ENCODE measurements at regions not wholly inside any gene's neighbourhood (a gene's known extent, or its start where the extent isn't known, plus 50 kb on each side); places are given as distances from the start of the nearest gene placed in this dataset.

- TF ChIP-seq CTCF (IDR thresholded peaks at IDR 0.05; ENCODE audit: borderline replicate concordance, control extremely low read depth, extremely low read depth, insufficient read depth, missing control alignments): no peak
- no peak for DNase-seq (ENCODE audit: low spot score)
- in situ Hi-C loops (cut with MboI; ENCODE audit: low sequenced_read_pairs, unreplicated experiment): no loop called here
These were observed 336.3 kb downstream of the SLITRK6 start for GRCh38 chr13:85462792-85463425.

- no peak for DNase-seq (ENCODE audit: low spot score)
- no peak for TF ChIP-seq CTCF (IDR thresholded peaks at IDR 0.05; ENCODE audit: borderline replicate concordance, control extremely low read depth, extremely low read depth, insufficient read depth, missing control alignments)
- in situ Hi-C loops (cut with MboI; ENCODE audit: low sequenced_read_pairs, unreplicated experiment): no loop called here
These were observed 337.6 kb downstream of the SLITRK6 start for GRCh38 chr13:85461621-85462020.

- DNase-seq (ENCODE audit: low spot score): no peak
- TF ChIP-seq CTCF (IDR thresholded peaks at IDR 0.05; ENCODE audit: borderline replicate concordance, control extremely low read depth, extremely low read depth, insufficient read depth, missing control alignments): no peak
- in situ Hi-C loops (cut with MboI; ENCODE audit: low sequenced_read_pairs, unreplicated experiment): no loop called here
These were observed 353.7 kb downstream of the SLITRK6 start for GRCh38 chr13:85445534-85445933.

- in situ Hi-C loops (cut with MboI; ENCODE audit: low sequenced_read_pairs, unreplicated experiment): no loop called here
- TF ChIP-seq CTCF (IDR thresholded peaks at IDR 0.05; ENCODE audit: borderline replicate concordance, control extremely low read depth, extremely low read depth, insufficient read depth, missing control alignments): no peak
- no peak for DNase-seq (ENCODE audit: low spot score)
These were observed 357.2 kb downstream of the SLITRK6 start for GRCh38 chr13:85441975-85442374.

- DNase-seq (ENCODE audit: low spot score): no peak
- in situ Hi-C loops (cut with MboI; ENCODE audit: low sequenced_read_pairs, unreplicated experiment): no loop called here
- no peak for TF ChIP-seq CTCF (IDR thresholded peaks at IDR 0.05; ENCODE audit: borderline replicate concordance, control extremely low read depth, extremely low read depth, insufficient read depth, missing control alignments)
These were observed 357.9 kb downstream of the SLITRK6 start for GRCh38 chr13:85441364-85441763.

GRCh38 chr13:85436029-85436428, 363.2 kb downstream of the SLITRK6 start:
- TF ChIP-seq CTCF (IDR thresholded peaks at IDR 0.05; ENCODE audit: borderline replicate concordance, control extremely low read depth, extremely low read depth, insufficient read depth, missing control alignments): no peak
- in situ Hi-C loops (cut with MboI; ENCODE audit: low sequenced_read_pairs, unreplicated experiment): no loop called here
- DNase-seq (ENCODE audit: low spot score): no peak

Measured in GM13976 (cell line).